ENCODE measurements at regions not wholly inside any gene's neighbourhood (a gene's known extent, or its start where the extent isn't known, plus 50 kb on each side); places are given as distances from the start of the nearest gene placed in this dataset.

DNA sequence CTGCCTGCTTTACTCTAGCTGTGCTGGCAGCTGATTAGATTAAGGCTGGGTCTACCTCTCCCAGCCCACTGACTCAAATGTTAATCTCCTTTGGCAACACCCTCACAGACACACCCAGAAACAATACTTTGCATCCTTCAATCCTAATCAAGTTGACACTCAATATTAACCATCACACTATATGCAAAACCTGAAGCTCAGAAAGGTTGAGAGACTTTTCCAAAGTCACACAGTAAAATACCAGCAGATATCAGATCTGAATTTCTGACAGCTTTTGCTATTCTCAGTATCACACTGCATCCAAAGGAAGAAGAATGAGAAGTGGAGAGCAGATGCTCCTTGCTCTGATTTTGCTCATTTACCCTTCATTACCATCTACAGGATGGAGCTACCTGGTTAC is 114.9 kb upstream of the RANBP3L start:
- no peak for DNase-seq (ENCODE audit: low spot score in 2 of 2)
- Histone ChIP-seq H3K4me3 (no peak overlapping the region), H3K4me1 (peaks cover 18% of the 10 kb centered on the region), H3K27me3 (no peaks in the 10 kb centered on the region), H3K27ac (no peak overlapping the region), H3K36me3 (no peaks in the 10 kb centered on the region), H3K9me3 (no peaks in the 10 kb centered on the region)
- TF ChIP-seq, protein P1, sequence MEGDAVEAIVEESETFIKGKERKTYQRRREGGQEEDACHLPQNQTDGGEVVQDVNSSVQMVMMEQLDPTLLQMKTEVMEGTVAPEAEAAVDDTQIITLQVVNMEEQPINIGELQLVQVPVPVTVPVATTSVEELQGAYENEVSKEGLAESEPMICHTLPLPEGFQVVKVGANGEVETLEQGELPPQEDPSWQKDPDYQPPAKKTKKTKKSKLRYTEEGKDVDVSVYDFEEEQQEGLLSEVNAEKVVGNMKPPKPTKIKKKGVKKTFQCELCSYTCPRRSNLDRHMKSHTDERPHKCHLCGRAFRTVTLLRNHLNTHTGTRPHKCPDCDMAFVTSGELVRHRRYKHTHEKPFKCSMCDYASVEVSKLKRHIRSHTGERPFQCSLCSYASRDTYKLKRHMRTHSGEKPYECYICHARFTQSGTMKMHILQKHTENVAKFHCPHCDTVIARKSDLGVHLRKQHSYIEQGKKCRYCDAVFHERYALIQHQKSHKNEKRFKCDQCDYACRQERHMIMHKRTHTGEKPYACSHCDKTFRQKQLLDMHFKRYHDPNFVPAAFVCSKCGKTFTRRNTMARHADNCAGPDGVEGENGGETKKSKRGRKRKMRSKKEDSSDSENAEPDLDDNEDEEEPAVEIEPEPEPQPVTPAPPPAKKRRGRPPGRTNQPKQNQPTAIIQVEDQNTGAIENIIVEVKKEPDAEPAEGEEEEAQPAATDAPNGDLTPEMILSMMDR (IDR thresholded peaks at IDR 0.05): no peak
- TF ChIP-seq POLR2A (IDR thresholded peaks at IDR 0.05): no peak
- TF ChIP-seq POLR2AphosphoS5 (IDR thresholded peaks at IDR 0.05): no peak
- no peak for TF ChIP-seq EP300 (IDR thresholded peaks at IDR 0.05)

DNA sequence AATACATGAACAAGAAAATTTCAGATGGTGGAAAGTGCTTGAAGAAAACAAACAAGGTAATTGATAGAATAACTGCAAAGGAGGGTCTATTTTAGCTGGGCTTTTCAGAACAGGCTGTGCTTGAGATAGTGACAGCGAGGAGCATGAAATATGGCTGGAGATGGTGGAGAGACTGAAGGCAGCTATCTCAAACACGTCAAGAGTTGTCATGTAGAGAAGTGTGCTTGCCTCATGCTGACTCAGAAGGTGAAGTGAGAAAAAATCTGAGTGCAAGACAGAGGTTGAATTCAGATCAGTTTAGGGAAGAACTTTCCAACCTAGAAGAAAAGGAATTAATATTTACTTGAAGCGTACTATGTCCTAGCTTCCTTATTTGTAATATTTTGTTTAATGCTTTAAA is 115.5 kb upstream of the RANBP3L start:
- H3K4me1 ChIP-seq: peaks cover 18% of the 10 kb centered on the region
- 74% methylated on average over 3 of the region's 3 CpGs for WGBS
- H3K9me3 ChIP-seq: no peaks in the 10 kb centered on the region
- H3K27ac ChIP-seq: no peak overlapping the region
- DNase-seq (ENCODE audit: low spot score in 2 of 2): no peak
- H3K27me3 ChIP-seq: no peaks in the 10 kb centered on the region
- H3K4me3 ChIP-seq: no peak overlapping the region
- H3K36me3 ChIP-seq: no peaks in the 10 kb centered on the region
- TF ChIP-seq, protein P1 (IDR thresholded peaks at IDR 0.05): no peak
- TF ChIP-seq POLR2A (IDR thresholded peaks at IDR 0.05) (no peak), EP300 (IDR thresholded peaks at IDR 0.05) (no peak), POLR2AphosphoS5 (IDR thresholded peaks at IDR 0.05) (no peak)

DNA sequence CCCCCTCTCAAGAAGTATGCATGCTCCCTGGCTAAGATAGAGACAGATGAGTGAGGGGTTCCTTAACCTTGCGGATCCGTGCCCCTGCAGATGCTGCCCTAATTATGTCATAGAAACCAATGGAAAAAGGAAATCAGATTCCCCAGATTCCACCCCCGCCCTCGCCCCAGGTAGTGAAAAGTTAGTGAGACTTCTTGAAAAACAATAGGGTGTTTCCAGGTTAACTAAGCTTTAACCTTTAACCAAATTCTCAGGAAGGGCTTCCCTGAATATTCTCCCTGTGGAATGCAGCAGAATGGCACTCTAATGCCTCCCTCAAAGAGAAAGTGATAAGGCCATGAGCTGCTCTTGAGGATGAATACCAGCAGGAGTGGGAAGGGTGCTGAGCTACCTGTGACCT is 116.0 kb upstream of the RANBP3L start:
- no peak overlapping the region for H3K4me3 ChIP-seq
- 61% methylated on average over 4 of the region's 4 CpGs for WGBS
- H3K27me3 ChIP-seq: no peaks in the 10 kb centered on the region
- TF ChIP-seq, protein P1 (IDR thresholded peaks at IDR 0.05): no peak
- TF ChIP-seq POLR2AphosphoS5 (IDR thresholded peaks at IDR 0.05): no peak
- TF ChIP-seq POLR2A (IDR thresholded peaks at IDR 0.05): no peak
- TF ChIP-seq EP300 (IDR thresholded peaks at IDR 0.05): no peak
- H3K4me1 ChIP-seq: peaks cover 18% of the 10 kb centered on the region
- peak overlapping the region; percentile 45 for H3K27ac ChIP-seq
- H3K9me3 ChIP-seq: no peaks in the 10 kb centered on the region
- DNase-seq (ENCODE audit: low spot score in 2 of 2): no peak
- H3K36me3 ChIP-seq: no peaks in the 10 kb centered on the region

DNA sequence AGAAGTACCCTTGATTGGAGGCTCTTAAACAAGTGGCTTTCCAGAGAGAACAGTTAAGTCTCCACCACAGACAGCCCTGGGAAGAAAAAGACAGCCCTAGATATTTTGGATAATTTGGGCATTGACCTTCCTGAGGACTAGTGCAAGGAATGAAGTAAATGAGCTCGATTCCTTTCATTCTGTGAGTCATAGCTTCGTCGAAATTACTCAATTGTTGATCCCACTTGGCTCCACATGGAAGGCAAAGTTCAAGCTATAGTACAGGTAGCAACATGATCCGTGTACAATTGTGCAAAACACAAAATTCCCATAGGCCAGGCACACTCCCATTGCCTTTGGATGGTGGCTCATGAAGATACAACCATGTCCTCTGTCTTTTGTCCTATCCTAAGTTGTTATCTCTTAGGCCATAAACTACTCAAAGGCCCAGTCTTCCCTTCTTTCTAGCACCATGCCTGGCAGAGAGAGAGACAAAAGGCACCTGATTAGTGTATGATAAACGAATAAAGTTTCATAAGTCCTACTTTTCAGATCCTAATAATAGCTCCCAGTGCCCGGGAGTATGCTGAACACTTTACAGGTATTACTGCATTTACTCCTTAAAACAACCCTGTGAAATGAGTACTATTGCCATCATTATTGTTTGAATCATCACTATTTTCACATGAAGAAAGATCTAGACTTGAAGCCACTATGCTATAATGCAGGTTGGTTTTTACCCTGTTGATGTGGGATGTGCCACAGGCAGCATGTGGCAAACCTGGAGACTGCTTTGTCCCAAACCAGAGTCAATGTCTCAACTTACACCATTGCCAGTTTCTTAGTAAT is 116.7 kb upstream of the RANBP3L start:
- Histone ChIP-seq H3K27ac (peak overlapping the region; percentile 45), H3K4me1 (peaks cover 18% of the 10 kb centered on the region)
- no peak for TF ChIP-seq EP300 (IDR thresholded peaks at IDR 0.05)
- TF ChIP-seq, protein P1 (IDR thresholded peaks at IDR 0.05): no peak
- no peak for TF ChIP-seq POLR2A (IDR thresholded peaks at IDR 0.05)
- no peak for TF ChIP-seq POLR2AphosphoS5 (IDR thresholded peaks at IDR 0.05)

DNA sequence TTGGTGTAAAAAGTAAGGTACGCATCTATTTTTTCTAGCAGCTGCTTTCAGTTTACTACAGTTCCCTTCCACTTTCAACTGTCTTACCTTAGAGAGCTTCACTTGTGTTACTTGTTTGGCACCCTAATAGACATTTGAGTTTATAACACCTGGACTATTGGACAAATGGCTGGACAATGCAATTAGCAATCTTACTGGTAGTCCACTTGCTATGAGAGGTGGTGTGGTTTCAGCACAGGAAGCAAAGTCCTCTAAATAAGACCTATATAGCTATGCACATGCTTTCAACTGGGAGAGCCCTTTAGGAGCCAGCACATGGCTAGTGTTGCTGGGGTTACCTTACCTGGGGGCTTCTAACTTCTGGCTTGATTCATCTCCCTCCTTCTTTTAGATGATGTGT is 119.6 kb upstream of the RANBP3L start:
- Histone ChIP-seq H3K9me3 (no peaks in the 10 kb centered on the region), H3K4me1 (peaks cover 18% of the 10 kb centered on the region), H3K27me3 (no peaks in the 10 kb centered on the region), H3K36me3 (no peaks in the 10 kb centered on the region), H3K4me3 (no peak overlapping the region), H3K27ac (no peak overlapping the region)
- DNase-seq (ENCODE audit: low spot score in 2 of 2): no peak
- TF ChIP-seq, protein P1 (IDR thresholded peaks at IDR 0.05): no peak
- TF ChIP-seq EP300 (IDR thresholded peaks at IDR 0.05): no peak
- 95% methylated on average over 1 of the region's 1 CpG for WGBS

More for the DNA sequence above, 116.7 kb upstream of the RANBP3L start:
- H3K9me3 ChIP-seq: no peaks in the 10 kb centered on the region
- no peak overlapping the region for H3K4me3 ChIP-seq
- 71% methylated on average over 6 of the region's 6 CpGs for WGBS
- no peak for DNase-seq (ENCODE audit: low spot score in 2 of 2)
- no peaks in the 10 kb centered on the region for H3K27me3 ChIP-seq
- no peaks in the 10 kb centered on the region for H3K36me3 ChIP-seq

Measured in suprapubic skin (tissue), 4 donors.